ENCODE measurements at regions not wholly inside any gene's neighbourhood (a gene's known extent, or its start where the extent isn't known, plus 50 kb on each side); places are given as distances from the start of the nearest gene placed in this dataset.

- TF ChIP-seq POLR2AphosphoS5 (IDR thresholded peaks at IDR 0.05; ENCODE audit: borderline replicate concordance, low read depth, low read length) (no peak), EZH2 (IDR thresholded peaks at IDR 0.05) (no peak), FOXP2 (optimal IDR thresholded peaks at IDR 0.05; ENCODE audit: control extremely low read depth, extremely low read length, insufficient read depth) (no peak)
Measured at GRCh38 chr6:22807818-22808217, 238.5 kb downstream of the HDGFL1 start.
